ENCODE measurements at regions not wholly inside any gene's neighbourhood (a gene's known extent, or its start where the extent isn't known, plus 50 kb on each side); places are given as distances from the start of the nearest gene placed in this dataset.
"Not testable (repeated sequence)": the region's sequence is repeated elsewhere in the genome, so short reads cannot be mapped to it uniquely, and the experiment has no call there.

DNA sequence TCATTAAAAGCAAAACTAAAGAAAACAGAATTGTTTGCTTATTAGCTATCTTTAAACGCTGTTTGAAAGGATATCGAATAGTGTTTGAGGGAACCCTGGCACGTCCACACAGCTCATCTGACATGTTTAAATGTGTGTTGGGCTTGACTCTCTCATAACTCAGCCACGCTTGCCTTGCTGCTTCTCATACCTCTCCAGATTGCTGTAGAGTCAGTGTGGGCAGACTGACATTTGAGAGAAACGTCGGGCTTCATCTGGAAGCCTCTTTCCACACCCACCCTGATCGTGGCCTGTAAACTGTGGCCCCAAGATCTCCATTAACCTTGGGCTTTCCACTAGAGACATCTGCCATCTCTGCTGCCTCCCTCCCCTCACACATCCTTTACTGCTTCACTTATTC, 226.4 kb upstream of the PLGLB2 start:
- not testable (repeated sequence) for DNase-seq

DNA sequence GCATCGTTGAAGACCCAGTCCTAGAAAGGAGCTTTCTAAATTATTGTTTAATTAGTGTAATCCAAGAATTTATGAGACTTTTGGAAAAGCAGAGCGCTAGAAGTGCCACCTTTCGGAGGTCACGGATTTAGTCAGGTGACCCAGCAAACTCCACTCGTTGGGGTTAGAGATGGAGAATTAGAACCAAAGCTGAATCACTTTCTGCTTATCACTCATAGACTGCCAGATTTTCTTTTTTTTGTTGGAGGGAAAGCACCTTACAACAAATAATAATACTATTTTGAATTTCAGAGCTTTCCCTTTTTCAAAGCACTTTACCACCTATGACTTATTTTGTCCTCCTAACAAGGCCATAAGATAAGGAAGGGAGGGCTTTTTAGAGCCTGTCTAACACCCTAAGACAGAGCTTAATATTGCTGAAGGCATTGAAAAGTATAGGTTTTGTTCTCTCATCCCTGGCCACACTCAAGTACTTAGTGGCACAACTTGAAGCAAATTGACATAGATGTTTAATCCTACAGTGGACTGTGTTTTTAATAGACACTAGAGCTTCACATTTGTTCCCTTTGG, 223.2 kb upstream of the PLGLB2 start:
- DNase-seq = not testable (repeated sequence)

- DNase-seq = not testable (repeated sequence)
Measured at GRCh38 chr2:87525497-87525991, 222.3 kb upstream of the PLGLB2 start.

DNA sequence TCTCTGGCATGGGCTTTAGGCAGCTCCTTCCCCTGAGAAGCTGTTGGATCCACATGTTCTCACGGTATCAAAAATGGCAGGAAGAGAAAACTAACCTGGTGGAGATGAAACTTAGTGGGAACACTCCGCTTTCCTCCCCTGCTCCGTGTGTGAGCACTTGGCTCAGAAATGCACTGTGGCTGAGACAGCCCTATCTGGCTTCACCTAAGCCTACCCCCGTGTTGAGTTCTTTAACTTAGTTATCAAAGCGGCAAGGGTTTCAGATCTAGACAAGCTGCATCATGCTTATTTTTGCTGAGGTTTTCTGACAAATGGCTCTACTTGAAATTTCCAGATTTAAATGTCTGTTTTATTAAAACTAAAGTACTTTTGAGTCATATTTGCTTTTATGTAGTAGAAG, 221.6 kb upstream of the PLGLB2 start:
- DNase-seq = not testable (repeated sequence)

DNA sequence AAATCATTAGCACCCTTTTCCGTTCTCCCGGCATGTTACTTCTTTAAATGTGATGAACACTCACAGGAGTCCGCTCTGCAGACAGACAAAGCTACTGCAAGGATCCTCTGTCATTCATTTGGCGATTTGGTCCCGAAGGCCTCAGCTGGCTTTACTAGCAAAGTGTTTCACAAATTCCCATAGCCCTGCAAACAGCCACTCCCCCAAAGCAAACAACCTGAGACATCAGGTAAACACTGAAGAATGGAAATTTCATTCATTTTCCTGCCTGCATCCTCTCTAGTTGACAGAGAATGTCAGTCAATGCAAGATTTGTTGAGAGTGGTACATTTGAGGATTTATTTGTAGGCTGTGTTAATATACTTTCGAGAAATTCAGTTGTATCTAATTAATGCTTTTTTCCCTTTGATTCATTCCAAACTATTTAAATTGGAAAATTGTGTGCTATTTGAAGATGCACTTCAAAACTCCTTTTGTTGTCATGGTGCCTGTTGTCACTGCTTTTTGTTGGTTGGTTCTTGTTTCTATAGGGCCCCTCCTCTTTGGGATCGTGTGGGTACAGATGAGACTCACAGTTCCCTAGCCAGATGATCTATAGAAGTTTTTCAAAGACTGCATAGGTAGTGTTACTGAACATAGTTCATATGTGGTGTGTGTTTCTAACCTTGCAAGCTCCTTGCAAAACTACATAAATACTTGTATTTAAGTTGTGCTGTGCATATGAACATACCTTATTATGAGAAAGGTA, 215.7 kb upstream of the PLGLB2 start:
- DNase-seq = peak; percentile 13

GRCh38 chr2:87533390-87534272, 214.3 kb upstream of the PLGLB2 start:
- peak; percentile 72 for DNase-seq

DNA sequence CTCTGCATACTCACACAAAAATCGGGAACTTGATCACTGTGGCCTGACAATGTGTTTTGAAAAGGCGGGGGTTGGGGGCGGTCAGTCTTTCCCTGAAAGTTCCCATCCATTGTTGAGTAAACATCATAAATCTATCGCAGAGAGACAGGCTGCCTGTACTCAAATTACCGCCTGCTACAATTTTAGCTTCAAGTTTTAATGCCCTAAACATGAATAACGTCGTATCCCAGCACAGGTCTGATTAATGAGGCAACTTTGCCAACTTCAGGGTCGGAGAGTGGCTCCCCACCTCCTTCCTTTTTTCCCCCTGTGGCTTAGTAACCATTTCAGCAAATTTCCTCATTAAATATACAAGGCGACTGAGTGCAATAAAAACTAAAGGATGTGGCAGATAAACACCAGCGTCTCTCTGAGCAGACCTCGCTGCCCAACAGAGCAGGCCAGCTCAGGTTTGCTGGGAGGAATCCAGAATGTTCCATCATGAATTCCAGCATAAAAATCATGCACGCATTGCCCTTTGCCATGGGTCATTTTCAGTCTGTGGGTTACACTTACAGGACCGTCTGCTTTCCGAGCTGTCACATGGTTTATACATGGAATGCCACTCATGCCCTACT, 213.5 kb upstream of the PLGLB2 start:
- DNase-seq = not testable (repeated sequence)

GRCh38 chr2:87536427-87536826, 211.5 kb upstream of the PLGLB2 start:
- DNase-seq = not testable (repeated sequence)

- DNase-seq = peak; percentile 36
Measured at GRCh38 chr2:87537251-87537671, 210.6 kb upstream of the PLGLB2 start.

DNA sequence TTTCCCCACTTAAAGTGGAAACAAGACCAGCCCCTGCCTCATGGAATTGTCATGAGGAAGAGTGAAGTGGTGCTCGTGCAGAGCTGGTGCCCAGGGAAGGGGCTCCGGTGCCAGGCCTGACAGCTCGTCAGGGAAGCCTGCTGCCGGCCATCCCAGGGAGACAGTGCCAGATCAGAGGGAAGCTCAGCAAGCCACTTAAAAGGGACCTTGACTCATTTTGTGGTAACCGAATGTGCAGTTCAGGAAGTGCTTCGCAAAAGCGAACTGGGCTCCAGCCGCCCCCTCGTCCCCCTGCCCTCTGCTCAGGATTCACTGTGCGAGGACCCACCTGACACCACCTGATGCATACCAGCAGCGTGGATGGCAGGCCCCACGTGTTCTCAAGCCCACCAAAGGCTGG, 209.6 kb upstream of the PLGLB2 start:
- DNase-seq = not testable (repeated sequence)

- peak; percentile 67 for DNase-seq
Measured at GRCh38 chr2:87539151-87539943, 208.5 kb upstream of the PLGLB2 start.

DNA sequence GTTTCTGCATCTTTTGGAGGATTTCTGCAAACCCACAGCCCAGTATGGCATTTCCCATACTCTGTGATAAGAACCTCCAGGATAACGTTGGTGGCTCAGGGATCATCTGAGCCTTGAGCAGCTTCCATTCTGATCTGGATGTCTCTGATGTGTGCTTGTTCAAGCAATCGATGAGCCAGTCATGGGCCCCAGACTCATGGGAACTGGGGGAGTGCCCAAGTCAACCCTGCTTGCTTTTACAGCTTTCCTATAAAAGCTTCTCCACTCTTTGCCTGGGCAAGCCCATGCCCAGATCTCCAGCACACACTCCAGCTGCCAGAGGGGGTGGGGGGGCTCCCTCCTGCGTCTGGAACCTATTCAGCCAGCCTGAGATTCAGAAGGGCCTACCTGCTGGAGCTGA, 207.6 kb upstream of the PLGLB2 start:
- DNase-seq = peak; percentile 11

- DNase-seq = not testable (repeated sequence)
Measured at GRCh38 chr2:87542599-87543174, 205.2 kb upstream of the PLGLB2 start.

- DNase-seq = not testable (repeated sequence)
Measured at GRCh38 chr2:87543797-87544196, 204.1 kb upstream of the PLGLB2 start.

DNA sequence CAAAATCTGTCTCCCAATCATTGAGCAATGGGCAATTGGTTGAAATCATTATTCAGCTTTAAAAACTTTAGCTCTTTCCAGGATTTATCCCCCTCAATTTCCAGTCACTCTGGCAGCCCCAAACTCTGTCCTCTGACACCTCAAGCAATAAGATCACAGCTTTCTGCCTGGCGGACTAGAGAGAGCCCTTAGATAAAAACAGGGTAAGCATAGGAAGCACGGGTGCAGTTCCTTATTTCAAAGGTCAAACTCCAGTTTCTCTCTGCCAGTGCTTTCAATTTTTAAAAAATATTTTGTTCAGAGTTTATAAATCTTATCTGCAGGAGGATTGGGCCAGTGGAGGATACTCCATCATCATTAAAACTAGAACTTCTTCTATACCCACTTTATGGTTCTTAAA, 200.8 kb upstream of the PLGLB2 start:
- DNase-seq = peak; percentile 7

DNA sequence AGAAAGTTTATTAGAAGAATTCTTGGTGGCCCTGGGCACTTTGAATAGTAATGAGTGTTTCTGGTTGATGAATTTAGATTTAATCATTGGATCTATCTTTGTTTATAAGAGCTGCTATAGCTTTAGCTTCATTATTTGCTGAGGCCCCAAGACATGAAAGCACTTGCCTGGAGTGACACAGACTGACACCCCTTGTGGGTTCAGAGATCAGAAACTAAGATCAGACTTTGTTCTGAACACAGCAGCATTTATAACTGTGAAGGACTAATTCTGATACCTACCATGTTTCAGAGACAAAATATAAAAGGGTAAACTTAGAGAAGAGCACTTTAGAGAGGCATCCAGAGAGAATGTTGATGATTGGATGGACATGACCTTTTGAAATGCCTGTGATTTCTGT, 199.9 kb upstream of the PLGLB2 start:
- not testable (repeated sequence) for DNase-seq

DNA sequence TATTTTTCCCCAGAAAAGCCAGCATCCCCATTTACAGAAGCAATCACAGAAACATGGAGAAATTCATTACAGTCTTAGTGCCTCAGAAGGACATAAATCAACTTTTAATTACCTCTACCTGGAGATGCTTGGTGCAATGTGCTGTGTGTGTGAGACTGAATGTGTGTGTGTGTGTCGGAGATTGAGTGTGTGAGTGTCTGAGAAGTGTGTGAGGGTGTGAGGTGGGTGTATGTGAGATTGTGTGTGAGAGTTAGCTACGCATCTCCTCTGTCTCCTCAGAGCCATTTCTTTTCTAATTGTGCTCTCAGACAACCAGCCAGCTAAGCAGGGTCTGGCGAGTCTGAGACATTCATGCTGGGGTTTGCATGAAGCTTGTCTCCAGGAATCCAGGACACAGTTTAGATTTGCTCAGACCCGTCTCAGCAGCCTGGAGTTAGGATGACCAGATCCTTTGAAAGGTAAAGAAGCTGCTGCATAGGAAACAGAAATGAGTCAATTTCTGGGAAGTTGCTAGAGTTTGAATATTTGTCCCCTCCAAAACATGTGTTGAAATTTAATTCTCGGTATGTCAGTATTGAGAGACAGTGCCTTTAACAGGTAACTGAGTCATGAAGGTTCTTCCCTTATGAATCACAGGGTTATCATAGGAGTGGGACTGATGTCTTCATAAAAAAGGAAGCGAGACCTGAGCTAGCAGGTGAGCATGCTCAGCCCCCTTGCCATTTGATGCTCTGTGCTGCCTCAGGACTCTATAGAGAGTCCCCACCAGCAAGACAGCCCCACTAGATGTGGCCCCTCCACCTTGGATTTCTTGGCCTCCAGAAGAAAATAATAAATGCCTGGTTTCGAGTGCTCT, 199.0 kb upstream of the PLGLB2 start:
- DNase-seq = not testable (repeated sequence)

DNA sequence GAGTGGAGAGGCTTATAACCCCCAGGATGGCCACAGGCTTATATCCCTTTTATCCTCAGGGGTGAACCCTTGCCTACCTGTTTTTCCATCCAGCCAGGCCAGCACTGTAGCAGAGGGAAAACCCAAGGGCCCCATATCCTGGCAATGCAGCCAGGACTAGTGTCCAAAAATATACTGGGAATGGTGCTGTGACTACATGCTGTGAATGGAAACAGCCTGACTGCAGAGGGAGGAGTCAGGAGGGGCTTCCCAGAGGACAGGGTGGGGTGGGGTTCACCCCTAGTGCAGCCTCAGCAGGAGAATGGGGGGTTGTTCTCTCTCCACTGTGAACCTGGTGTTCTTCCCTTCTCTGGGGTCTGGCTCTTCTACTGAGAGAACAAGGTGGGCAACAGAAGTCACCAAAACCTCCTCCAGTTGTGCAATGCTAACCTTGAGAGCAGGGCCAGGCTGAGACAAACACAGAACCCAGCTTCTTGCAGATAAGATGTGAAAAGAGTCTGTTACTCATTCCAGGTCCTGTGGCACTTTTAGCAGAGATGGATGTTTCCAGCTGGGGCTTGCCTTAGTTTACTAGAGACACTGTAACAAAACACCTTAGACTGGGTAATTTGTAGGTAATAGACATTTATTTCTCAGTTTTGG, 198.2 kb upstream of the PLGLB2 start:
- DNase-seq = not testable (repeated sequence)

- not testable (repeated sequence) for DNase-seq
Measured at GRCh38 chr2:87554678-87555077, 193.2 kb upstream of the PLGLB2 start.

GRCh38 chr2:87555082-87555481, 192.8 kb upstream of the PLGLB2 start:
- DNase-seq = not testable (repeated sequence)
